RWPE1 (cell line): ENCODE measurements at regions not wholly inside any gene's neighbourhood (a gene's known extent, or its start where the extent isn't known, plus 50 kb on each side); places are given as distances from the start of the nearest gene placed in this dataset.
"Not testable (repeated sequence)": the region's sequence is repeated elsewhere in the genome, so short reads cannot be mapped to it uniquely, and the experiment has no call there.

Experiments used
- CTCF ChIA-PET: fragments of 350-600 bp; sonication (Branson Sonifier 250); formaldehyde crosslinking; extraction: SDS; loops from one replicate; lab custom pipeline; 2021; lab: Yijun Ruan, JAX
- POLR2A ChIA-PET: fragments of 400-600 bp; formaldehyde crosslinking; extraction: SDS; loops from one replicate; lab custom pipeline; 2020; ENCODE audit warnings: antibody characterized with exemption; ENCODE audit not compliant: low non-redundant PET; lab: Yijun Ruan, JAX
- DNase-seq: peaks from one replicate; pipeline ENCODE4 v3.0.0; 2012; ENCODE audit warnings: low spot score
- H3K27ac ChIP-seq: fragments of 450-650 bp; 2 replicates; pipeline ENCODE4 v1.5.1; 2017
- TF ChIP-seq, protein P1 (sequence below): fragments of 450-650 bp; conservative IDR thresholded peaks from 2 replicates; pipeline ENCODE4 v1.5.1; 2017; ENCODE audit warnings: low read depth, mild to moderate bottlenecking

DNA sequence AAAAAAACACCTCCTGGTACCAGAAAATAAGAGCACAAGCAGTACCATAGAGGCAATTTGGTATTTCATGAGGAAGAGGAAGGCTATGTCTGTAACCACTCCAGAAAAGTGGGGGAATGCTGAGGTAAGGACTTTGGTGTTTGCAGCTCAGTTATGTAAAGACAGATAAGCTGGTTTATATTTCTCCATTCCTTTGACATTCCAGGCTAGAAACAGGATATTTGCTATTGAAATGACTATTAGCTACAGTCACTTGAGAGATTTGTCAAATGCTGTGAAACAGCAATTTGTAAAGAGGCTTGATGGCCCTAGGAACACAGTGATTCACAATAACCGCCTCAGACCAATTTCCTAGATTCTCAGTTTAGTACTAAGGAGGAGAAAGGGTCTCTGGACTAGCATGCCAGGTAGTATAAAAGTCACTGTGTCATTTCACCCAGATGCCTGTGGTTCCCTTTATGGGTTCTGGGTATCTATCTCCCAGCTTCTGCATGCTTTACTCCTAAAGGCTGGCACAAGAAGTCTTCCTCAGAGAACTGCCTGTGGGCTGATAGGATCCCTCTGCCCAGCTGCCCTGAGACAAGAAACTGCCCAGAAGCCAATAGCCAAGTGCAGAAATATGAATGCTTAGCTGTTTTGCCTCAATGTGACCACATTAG, 80.5 kb downstream of the VCAM1 start:
- TF ChIP-seq, protein P1, sequence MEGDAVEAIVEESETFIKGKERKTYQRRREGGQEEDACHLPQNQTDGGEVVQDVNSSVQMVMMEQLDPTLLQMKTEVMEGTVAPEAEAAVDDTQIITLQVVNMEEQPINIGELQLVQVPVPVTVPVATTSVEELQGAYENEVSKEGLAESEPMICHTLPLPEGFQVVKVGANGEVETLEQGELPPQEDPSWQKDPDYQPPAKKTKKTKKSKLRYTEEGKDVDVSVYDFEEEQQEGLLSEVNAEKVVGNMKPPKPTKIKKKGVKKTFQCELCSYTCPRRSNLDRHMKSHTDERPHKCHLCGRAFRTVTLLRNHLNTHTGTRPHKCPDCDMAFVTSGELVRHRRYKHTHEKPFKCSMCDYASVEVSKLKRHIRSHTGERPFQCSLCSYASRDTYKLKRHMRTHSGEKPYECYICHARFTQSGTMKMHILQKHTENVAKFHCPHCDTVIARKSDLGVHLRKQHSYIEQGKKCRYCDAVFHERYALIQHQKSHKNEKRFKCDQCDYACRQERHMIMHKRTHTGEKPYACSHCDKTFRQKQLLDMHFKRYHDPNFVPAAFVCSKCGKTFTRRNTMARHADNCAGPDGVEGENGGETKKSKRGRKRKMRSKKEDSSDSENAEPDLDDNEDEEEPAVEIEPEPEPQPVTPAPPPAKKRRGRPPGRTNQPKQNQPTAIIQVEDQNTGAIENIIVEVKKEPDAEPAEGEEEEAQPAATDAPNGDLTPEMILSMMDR, result no peak
- ChIA-PET POLR2A (no interaction called here), CTCF (interaction anchor here (0.6 kb wide), 1 partner anchor 78 kb away, joined by 3 read pairs; no protein-coding TSS in a partner anchor)
- H3K27ac ChIP-seq, result no peak overlapping the region
- no peak for DNase-seq

DNA sequence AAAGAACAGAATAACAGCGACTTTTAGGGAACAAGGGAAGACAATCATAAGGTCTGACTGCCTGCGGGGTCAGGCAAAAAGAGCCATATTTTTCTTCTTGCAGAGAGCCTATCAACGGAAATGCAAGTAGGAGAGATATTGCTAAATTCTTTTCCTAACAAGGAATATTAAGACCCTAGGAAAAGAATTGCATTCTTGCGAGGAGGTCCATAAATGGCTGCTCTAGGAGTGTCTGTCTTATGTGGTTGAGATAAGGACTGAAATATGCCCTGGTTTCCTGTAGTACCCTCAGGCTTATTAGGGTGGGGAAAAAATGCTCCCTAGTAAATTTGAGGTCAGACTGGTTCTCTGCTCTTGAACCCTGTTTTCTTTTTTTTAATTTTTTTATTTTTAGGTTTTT, 81.7 kb downstream of the VCAM1 start:
- DNase-seq, H3K27ac ChIP-seq, POLR2A ChIA-PET, CTCF ChIA-PET: not testable (repeated sequence)

DNA sequence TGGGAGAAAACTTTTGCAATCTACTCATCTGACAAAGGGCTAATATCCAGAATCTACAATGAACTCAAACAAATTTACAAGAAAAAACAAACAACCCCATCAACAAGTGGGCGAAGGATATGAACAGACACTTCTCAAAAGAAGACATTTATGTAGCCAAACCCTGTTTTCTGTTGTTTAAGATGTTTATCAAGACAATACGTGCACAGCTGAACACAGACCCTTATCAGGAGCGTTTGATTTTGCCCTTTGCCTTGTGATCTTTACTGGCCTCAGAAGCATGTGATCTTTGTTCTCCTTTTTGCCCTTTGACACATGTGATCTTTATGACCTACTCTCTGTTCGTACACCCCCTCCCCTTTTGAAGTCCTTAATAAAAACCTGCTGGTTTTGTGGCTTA, 83.7 kb downstream of the VCAM1 start:
- DNase-seq, POLR2A ChIA-PET, CTCF ChIA-PET, H3K27ac ChIP-seq: not testable (repeated sequence)

DNA sequence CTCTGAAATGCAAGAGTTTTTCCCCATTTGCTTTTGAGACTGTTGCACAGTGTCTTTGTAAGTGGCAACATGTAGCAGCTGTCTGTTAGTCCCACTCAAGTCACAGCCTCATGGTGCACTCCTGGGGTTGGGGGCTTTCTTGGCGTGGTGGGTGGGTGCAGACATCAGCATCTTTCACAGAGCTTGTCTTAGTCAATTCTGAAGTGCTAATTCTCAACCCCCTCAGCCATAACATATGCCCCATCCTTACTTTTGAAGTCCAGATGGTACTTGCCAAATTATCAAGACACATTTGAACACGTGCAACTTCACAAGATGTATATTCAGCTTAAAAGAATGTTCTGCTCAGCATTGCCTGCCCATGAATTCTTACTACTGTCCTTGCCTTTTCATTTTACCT, 87.1 kb downstream of the VCAM1 start:
- no peak overlapping the region for H3K27ac ChIP-seq
- ChIA-PET CTCF (no interaction called here), POLR2A (no interaction called here)
- DNase-seq, result no peak
- TF ChIP-seq, protein P1, result no peak

DNA sequence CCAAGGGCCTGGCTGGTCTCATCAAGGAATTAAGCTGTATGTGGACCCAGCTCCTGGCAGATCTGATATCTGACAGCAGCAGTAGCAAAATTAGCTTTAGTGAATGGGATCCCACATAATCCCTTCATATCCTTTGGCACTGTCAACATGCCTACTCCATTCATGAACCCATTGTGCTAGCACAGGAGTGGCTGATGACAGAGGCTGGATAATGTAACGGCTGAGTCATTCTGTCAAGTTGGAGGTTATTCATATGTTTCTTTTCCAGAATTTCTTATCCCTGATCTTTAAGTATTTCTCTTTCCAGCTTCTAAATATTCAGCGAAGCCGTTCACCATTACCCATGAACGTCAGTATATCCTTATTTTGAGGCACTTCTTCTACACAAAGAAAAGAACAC, 84.3 kb downstream of the EXTL2 start:
- no peak for DNase-seq
- TF ChIP-seq, protein P1, result no peak
- H3K27ac ChIP-seq, result no peak overlapping the region
- POLR2A ChIA-PET, result no interaction called here
- CTCF ChIA-PET, result no interaction called here

DNA sequence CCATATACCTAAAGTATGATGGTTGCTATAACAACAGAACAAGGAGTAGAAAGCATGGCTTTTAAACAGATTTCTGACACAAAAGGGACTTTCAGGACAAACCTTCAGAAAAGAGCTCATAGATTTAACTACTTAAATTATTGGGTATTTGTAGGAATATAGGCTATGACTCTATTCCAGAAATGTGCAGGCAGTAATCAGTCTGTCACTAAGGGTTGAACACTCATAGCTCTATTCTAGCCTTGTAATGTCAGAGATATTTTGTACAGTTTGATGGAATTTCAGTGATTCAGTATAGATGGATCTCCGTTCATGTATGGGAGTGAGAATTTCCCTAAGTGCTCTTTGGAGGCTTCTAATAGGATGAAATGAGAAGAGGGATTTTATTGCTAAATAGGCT, 82.8 kb downstream of the EXTL2 start:
- ChIA-PET CTCF (no interaction called here), POLR2A (no interaction called here)
- DNase-seq, result no peak
- TF ChIP-seq, protein P1, result no peak
- no peak overlapping the region for H3K27ac ChIP-seq

DNA sequence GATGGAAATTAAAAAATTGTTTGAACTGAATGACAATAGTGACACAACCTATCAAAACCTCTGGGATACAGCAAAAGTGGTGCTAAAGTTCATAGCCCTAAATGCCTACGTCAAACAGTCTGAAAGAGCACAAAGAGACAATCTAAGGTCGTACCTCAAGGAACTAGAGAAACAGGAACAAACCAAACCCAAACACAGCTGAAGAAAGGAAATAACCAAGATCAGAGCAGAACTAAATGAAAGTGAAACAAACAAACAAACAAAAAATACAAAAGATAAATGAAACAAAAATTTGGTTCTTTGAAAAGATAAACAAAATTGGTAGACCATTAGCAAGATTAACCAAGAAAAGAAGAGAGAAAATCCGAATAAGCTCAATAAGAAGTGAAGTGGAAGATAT, 79.7 kb downstream of the EXTL2 start:
- CTCF ChIA-PET, H3K27ac ChIP-seq, DNase-seq, POLR2A ChIA-PET: not testable (repeated sequence)

DNA sequence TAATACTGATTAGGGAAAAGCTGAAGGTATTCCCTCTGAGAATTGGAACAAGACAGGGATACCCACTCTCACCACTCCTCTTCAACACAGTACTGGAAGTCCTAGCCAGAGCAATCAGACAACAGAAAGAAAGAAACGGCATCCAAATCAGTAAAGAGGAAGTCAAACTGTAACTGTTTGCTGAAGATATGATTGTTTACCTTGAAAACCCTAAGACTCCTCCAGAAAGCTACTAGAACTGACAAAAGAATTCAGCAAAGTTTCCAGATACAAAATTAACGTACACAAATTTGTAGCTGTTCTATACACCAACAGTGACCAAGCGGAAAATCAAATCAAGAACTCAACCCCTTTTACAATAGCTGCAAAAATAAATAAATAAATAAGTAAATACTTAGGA, 78.6 kb downstream of the EXTL2 start:
- DNase-seq, result no peak
- CTCF ChIA-PET, result no interaction called here
- TF ChIP-seq, protein P1, result no peak
- POLR2A ChIA-PET, result no interaction called here
- H3K27ac ChIP-seq, result no peak overlapping the region

DNA sequence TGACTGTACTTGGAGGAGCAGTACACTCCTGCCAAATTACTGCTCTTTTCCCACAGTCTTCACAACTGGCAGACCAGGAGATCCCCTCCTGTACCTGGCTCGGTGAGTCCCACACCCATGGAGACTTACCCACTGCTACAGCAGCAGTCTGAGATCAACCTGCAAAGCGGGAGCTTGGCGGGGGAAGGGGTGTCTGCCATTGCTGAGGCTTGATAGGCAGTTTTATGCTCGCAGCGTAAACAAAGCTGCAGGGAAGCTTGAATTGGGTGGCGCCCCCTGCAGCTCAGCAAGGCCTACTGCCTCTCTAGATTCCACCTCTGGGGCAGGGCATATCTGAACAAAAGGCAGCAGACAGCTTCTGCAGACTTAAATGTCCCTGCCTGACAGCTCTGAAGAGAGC, 74.4 kb downstream of the EXTL2 start:
- POLR2A ChIA-PET, H3K27ac ChIP-seq, CTCF ChIA-PET, DNase-seq: not testable (repeated sequence)

DNA sequence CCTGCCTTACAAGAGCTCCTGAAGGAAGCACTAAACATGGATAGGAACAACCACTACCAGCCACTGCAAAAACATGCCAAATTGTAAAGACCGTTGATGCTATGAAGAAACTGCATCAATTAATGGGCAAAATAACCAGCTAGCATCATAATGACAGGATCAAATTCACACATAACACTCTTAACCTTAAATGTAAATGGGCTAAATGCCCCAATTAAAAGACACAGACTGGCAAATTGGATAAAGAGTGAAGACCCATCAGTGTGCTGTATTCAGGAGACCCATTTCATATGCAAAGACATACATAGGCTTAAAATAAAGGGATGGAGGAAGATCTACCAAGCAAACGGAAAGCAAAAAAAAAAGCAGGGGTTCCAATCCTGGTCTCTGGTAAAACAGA, 72.7 kb downstream of the EXTL2 start:
- POLR2A ChIA-PET, CTCF ChIA-PET, H3K27ac ChIP-seq: not testable (repeated sequence)

More for the DNA sequence above, 72.7 kb downstream of the EXTL2 start:
- not testable (repeated sequence) for DNase-seq
